Endothelial cell of umbilical vein (primary cell): ENCODE measurements at regions not wholly inside any gene's neighbourhood (a gene's known extent, or its start where the extent isn't known, plus 50 kb on each side); places are given as distances from the start of the nearest gene placed in this dataset.

Experiments used
- EZH2 ChIP-seq: IDR thresholded peaks from 2 replicates; pipeline ENCODE4 v1.6.1; 2012; ENCODE audit warnings: borderline replicate concordance, low read depth, mild to moderate bottlenecking, moderate library complexity, low read length, inconsistent platforms; ENCODE audit not compliant: severe bottlenecking
- JUN ChIP-seq: IDR thresholded peaks from 2 replicates; pipeline ENCODE4 v1.6.1; 2011; ENCODE audit warnings: borderline replicate concordance, low read depth; ENCODE audit not compliant: insufficient read length, insufficient read depth
- MYC ChIP-seq: IDR thresholded peaks from one replicate; pipeline ENCODE4 v1.6.1; 2011; ENCODE audit warnings: mild to moderate bottlenecking, low read depth, low read length
- POLR2A ChIP-seq: IDR thresholded peaks from 2 replicates; pipeline ENCODE4 v1.6.1; 2012; ENCODE audit warnings: low read depth, mild to moderate bottlenecking, control low read depth, low read length
- POLR2AphosphoS5 ChIP-seq: IDR thresholded peaks from 2 replicates; pipeline ENCODE4 v1.6.1; 2012; ENCODE audit warnings: low read depth, mild to moderate bottlenecking, control low read depth, low read length, moderate library complexity; ENCODE audit not compliant: insufficient read depth
- TF ChIP-seq, protein P1 (sequence below), 2 donors: IDR thresholded peaks; 1 replicate in 1 of 2; 2 replicates in 1 of 2; pipeline ENCODE4 v1.5.1; 2011; ENCODE audit warnings: low read length in 2 of 2, mild to moderate bottlenecking in 2 of 2, moderate library complexity in 2 of 2, control low read depth in 1 of 2, inconsistent platforms in 1 of 2, low read depth in 1 of 2; ENCODE audit not compliant: insufficient read depth in 1 of 2; ENCODE audit errors: extremely low read depth in 1 of 2

DNA sequence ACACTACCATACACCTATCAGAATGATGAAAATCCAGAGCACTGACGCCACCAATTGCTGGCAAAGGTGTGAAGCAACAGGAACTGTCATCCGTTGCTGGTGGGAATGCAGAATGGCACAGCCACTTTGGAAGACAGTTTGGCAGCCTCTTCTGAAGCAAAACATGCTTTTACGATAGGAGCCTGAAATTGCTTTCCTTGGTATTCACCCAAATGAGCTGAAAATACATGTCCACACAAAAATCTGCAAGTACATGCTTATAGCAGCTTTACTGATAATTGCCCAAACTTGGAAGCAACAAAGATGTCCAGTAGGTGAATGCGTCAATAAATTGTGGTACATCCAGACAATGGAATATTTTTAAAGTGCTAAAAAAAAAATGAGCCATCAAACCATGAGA is 322.8 kb upstream of the FAT1 start:
- TF ChIP-seq POLR2A (no peak), EZH2 (no peak), MYC (no peak), JUN (no peak), POLR2AphosphoS5 (no peak)
- TF ChIP-seq, protein P1, sequence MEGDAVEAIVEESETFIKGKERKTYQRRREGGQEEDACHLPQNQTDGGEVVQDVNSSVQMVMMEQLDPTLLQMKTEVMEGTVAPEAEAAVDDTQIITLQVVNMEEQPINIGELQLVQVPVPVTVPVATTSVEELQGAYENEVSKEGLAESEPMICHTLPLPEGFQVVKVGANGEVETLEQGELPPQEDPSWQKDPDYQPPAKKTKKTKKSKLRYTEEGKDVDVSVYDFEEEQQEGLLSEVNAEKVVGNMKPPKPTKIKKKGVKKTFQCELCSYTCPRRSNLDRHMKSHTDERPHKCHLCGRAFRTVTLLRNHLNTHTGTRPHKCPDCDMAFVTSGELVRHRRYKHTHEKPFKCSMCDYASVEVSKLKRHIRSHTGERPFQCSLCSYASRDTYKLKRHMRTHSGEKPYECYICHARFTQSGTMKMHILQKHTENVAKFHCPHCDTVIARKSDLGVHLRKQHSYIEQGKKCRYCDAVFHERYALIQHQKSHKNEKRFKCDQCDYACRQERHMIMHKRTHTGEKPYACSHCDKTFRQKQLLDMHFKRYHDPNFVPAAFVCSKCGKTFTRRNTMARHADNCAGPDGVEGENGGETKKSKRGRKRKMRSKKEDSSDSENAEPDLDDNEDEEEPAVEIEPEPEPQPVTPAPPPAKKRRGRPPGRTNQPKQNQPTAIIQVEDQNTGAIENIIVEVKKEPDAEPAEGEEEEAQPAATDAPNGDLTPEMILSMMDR (IDR thresholded peaks at IDR 0.05; ENCODE audit: extremely low read depth in 1 of 2, insufficient read depth in 1 of 2, low read depth in 1 of 2, low read length in 2 of 2): no peak
